ENCODE measurements at regions not wholly inside any gene's neighbourhood (a gene's known extent, or its start where the extent isn't known, plus 50 kb on each side); places are given as distances from the start of the nearest gene placed in this dataset.

DNA sequence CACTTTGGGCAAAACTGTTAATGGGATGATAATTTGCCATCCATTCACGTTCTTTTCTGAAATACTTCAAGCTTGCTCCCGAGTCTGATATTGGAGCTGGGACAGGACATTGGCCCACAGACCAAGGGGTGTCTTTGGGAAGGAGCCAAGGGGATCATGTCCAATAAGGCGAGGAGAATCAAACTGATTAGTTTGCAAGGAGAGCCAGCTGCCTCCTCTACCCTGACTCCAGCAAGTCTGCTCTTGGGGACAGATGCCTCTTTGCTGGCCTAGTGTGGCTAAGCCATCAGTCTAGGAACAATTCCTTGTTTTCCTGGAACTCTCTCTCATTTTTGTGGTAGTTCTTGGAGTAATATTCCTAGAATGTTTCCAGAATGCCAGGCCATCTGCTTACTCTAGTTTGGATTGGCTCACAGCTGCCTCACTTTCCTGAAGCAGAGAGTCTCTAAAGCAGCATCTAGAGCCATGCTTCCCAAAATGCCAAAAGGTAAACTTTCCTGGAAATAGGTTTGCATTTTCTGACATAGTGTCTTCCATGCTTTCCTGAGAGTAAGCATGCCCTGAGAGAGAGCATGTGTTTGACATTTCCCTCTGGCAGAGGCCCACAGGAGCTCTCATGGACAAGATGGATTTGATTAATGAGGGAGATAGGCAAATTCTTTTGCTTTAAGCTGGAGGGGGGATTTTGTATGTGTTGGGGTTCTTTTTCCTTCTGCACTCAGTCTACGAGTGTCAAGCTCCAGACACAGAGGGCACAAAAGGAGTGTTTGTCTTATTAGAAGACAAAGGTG lies 145.6 kb downstream of the GDAP2 start:
- no peak overlapping the region for H4K8ac ChIP-seq (ENCODE audit: low read depth, low read length)
- no peaks in the 10 kb centered on the region for H3K36me3 ChIP-seq (ENCODE audit: control insufficient read depth in 1 of 2, insufficient read depth in 2 of 2, low read length in 2 of 2)
- H3K9me3 ChIP-seq (ENCODE audit: insufficient read depth, low read depth, low read length), result peaks cover 2% of the 10 kb centered on the region
- no peaks in the 10 kb centered on the region for H3K27me3 ChIP-seq (ENCODE audit: insufficient read depth, low read length)
- peaks cover 4 to 6% of the 10 kb centered on the region in 2 experiments for H3K4me1 ChIP-seq (ENCODE audit: control insufficient read depth in 1 of 2, insufficient read depth in 2 of 2, low read length in 2 of 2)
- no CpG with 5 or more reads among the region's 4 CpGs for WGBS (ENCODE audit: extremely low coverage, insufficient coverage, insufficient read length)
- H3K18ac ChIP-seq (ENCODE audit: low read length), result no peak overlapping the region
- H3K4me2 ChIP-seq (ENCODE audit: low read length), result no peak overlapping the region
- no peak overlapping the region for H3K23ac ChIP-seq (ENCODE audit: low read length)
- H4K91ac ChIP-seq (ENCODE audit: low read depth, low read length), result peak overlapping the region; percentile 11
- H2BK5ac ChIP-seq (ENCODE audit: low read depth, low read length, poor library complexity), result no peak overlapping the region
- H2BK12ac ChIP-seq (ENCODE audit: low read length), result peak overlapping the region; percentile 63
- no peak overlapping the region for H2AK5ac ChIP-seq (ENCODE audit: low read length)
- H4K12ac ChIP-seq (ENCODE audit: low read depth, low read length), result no peak overlapping the region
- H3K4ac ChIP-seq (ENCODE audit: low read depth, low read length), result no peak overlapping the region
- H2BK120ac ChIP-seq (ENCODE audit: insufficient read depth, low read length, poor library complexity), result peak overlapping the region; percentile 5
- DNase-seq, result peak in 1 of 2 donors; percentile 15
- H2AFZ ChIP-seq (ENCODE audit: insufficient read depth, low read length, poor library complexity), result no peak overlapping the region
- no peak overlapping the region for H3K4me3 ChIP-seq (ENCODE audit: low read depth, low read length)
- H3K9ac ChIP-seq (ENCODE audit: low read length), result no peak overlapping the region
- no peaks in the 10 kb centered on the region for H3K79me2 ChIP-seq (ENCODE audit: control insufficient read depth, insufficient read depth, low read length, poor library complexity)
- no peak overlapping the region for H3K27ac ChIP-seq (ENCODE audit: low read depth, low read length)
- peaks cover 13% of the 10 kb centered on the region for H3K79me1 ChIP-seq (ENCODE audit: low read length)
- no peak overlapping the region for H3K14ac ChIP-seq (ENCODE audit: low read length)

DNA sequence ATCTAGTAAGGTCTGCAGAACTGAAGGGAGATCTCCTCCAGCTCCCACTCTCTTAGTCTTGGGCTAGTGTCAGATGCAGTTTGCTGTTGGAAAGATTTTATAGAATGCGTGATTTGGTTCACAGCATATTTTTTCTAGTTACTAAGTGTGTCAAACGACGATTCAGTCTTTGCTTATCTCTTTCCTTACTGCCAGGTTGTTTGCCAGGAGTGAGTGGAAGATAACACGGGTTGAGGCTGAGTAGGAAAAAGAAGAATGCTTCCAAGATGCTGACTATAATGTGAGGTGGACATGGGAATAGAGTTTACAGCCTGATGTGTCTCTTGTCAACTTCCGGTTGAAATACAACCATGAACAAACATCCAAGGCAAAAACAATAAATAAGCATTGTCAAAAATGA lies 141.4 kb downstream of the GDAP2 start:
- Histone ChIP-seq H3K9ac (ENCODE audit: low read length) (no peak overlapping the region), H3K18ac (ENCODE audit: low read length) (no peak overlapping the region), H2BK5ac (ENCODE audit: low read depth, low read length, poor library complexity) (no peak overlapping the region), H2BK120ac (ENCODE audit: insufficient read depth, low read length, poor library complexity) (no peak overlapping the region), H2AFZ (ENCODE audit: insufficient read depth, low read length, poor library complexity) (no peak overlapping the region), H3K79me1 (ENCODE audit: low read length) (peaks cover 5% of the 10 kb centered on the region), H2AK5ac (ENCODE audit: low read length) (no peak overlapping the region), H4K8ac (ENCODE audit: low read depth, low read length) (no peak overlapping the region), H3K23ac (ENCODE audit: low read length) (no peak overlapping the region), H3K4ac (ENCODE audit: low read depth, low read length) (no peak overlapping the region), H3K14ac (ENCODE audit: low read length) (no peak overlapping the region), H3K36me3 (ENCODE audit: control insufficient read depth in 1 of 2, insufficient read depth in 2 of 2, low read length in 2 of 2) (no peaks in the 10 kb centered on the region), H3K4me2 (ENCODE audit: low read length) (no peak overlapping the region), H3K27me3 (ENCODE audit: insufficient read depth, low read length) (no peaks in the 10 kb centered on the region), H3K27ac (ENCODE audit: low read depth, low read length) (no peak overlapping the region), H4K91ac (ENCODE audit: low read depth, low read length) (no peak overlapping the region), H3K79me2 (ENCODE audit: control insufficient read depth, insufficient read depth, low read length, poor library complexity) (no peaks in the 10 kb centered on the region), H3K9me3 (ENCODE audit: insufficient read depth, low read depth, low read length) (peaks cover 2% of the 10 kb centered on the region), H3K4me3 (ENCODE audit: low read depth, low read length) (no peak overlapping the region), H4K12ac (ENCODE audit: low read depth, low read length) (no peak overlapping the region), H2BK12ac (ENCODE audit: low read length) (no peak overlapping the region), H3K4me1 (ENCODE audit: control insufficient read depth in 1 of 2, insufficient read depth in 2 of 2, low read length in 2 of 2) (peaks cover 2 to 4% of the 10 kb centered on the region in 2 experiments)
- no CpG with 5 or more reads among the region's 5 CpGs for WGBS (ENCODE audit: extremely low coverage, insufficient coverage, insufficient read length)
- DNase-seq, result no peak

DNA sequence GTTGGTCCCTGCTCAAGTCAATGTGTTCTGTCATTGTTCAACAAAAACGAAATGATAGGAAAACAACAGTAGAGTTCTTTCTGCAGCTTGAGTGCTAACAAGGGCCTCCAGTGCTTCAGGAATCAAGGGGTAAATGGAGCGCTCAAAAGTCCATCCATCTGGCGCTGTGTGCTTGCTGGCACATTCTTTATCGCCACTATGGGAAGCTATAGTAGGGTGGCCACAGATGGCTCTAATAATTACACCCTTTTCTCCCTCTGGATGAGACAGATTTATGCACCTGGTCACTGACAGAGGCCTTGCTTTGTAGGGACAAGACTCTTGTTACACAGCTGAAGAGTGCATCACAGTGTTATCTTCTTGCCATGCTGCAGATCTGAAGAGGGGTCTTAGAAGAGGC lies 136.0 kb downstream of the GDAP2 start:
- Histone ChIP-seq H2AK5ac (ENCODE audit: low read length) (no peak overlapping the region), H3K4me1 (ENCODE audit: control insufficient read depth in 1 of 2, insufficient read depth in 2 of 2, low read length in 2 of 2) (peaks cover 0 to 6% of the 10 kb centered on the region in 2 experiments), H2BK12ac (ENCODE audit: low read length) (no peak overlapping the region), H3K79me2 (ENCODE audit: control insufficient read depth, insufficient read depth, low read length, poor library complexity) (no peaks in the 10 kb centered on the region), H4K12ac (ENCODE audit: low read depth, low read length) (no peak overlapping the region), H3K18ac (ENCODE audit: low read length) (no peak overlapping the region), H2BK120ac (ENCODE audit: insufficient read depth, low read length, poor library complexity) (no peak overlapping the region), H4K91ac (ENCODE audit: low read depth, low read length) (no peak overlapping the region), H3K4ac (ENCODE audit: low read depth, low read length) (no peak overlapping the region), H3K23ac (ENCODE audit: low read length) (no peak overlapping the region), H3K4me2 (ENCODE audit: low read length) (no peak overlapping the region), H3K14ac (ENCODE audit: low read length) (no peak overlapping the region), H3K36me3 (ENCODE audit: control insufficient read depth in 1 of 2, insufficient read depth in 2 of 2, low read length in 2 of 2) (no peaks in the 10 kb centered on the region), H4K8ac (ENCODE audit: low read depth, low read length) (no peak overlapping the region), H2AFZ (ENCODE audit: insufficient read depth, low read length, poor library complexity) (no peak overlapping the region), H3K4me3 (ENCODE audit: low read depth, low read length) (no peak overlapping the region), H3K27ac (ENCODE audit: low read depth, low read length) (no peak overlapping the region), H3K9me3 (ENCODE audit: insufficient read depth, low read depth, low read length) (no peaks in the 10 kb centered on the region), H3K27me3 (ENCODE audit: insufficient read depth, low read length) (no peaks in the 10 kb centered on the region), H3K79me1 (ENCODE audit: low read length) (no peaks in the 10 kb centered on the region), H2BK5ac (ENCODE audit: low read depth, low read length, poor library complexity) (no peak overlapping the region), H3K9ac (ENCODE audit: low read length) (no peak overlapping the region)
- no peak for DNase-seq
- WGBS (ENCODE audit: extremely low coverage, insufficient coverage, insufficient read length), result no CpG with 5 or more reads among the region's 4 CpGs

DNA sequence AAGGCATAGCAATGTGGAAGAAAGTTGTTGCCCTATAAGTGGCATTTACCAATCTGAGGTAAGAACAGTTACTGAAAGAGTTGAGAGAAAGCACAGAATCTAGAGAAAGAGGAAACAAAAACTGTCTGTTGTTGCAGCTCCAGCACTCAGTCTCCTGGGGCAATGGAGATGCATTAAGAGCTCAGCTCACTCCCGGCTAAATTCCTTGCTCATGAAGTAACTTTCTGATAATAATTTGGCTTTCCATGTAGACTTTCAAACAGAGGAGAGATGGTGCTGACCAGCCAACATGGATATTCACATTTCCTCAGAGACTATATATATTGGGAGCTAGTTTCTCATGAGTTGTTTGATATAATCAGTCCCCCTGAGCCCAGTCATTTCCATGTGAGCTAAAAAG lies 135.3 kb downstream of the GDAP2 start:
- Histone ChIP-seq H4K8ac (ENCODE audit: low read depth, low read length) (no peak overlapping the region), H3K27ac (ENCODE audit: low read depth, low read length) (no peak overlapping the region), H3K18ac (ENCODE audit: low read length) (no peak overlapping the region), H3K4me3 (ENCODE audit: low read depth, low read length) (no peak overlapping the region), H3K4ac (ENCODE audit: low read depth, low read length) (no peak overlapping the region), H3K4me1 (ENCODE audit: control insufficient read depth in 1 of 2, insufficient read depth in 2 of 2, low read length in 2 of 2) (peaks cover 0 to 6% of the 10 kb centered on the region in 2 experiments), H3K9me3 (ENCODE audit: insufficient read depth, low read depth, low read length) (no peaks in the 10 kb centered on the region), H4K12ac (ENCODE audit: low read depth, low read length) (no peak overlapping the region), H2AFZ (ENCODE audit: insufficient read depth, low read length, poor library complexity) (no peak overlapping the region), H3K79me2 (ENCODE audit: control insufficient read depth, insufficient read depth, low read length, poor library complexity) (no peaks in the 10 kb centered on the region), H3K79me1 (ENCODE audit: low read length) (no peaks in the 10 kb centered on the region), H2BK120ac (ENCODE audit: insufficient read depth, low read length, poor library complexity) (no peak overlapping the region), H3K4me2 (ENCODE audit: low read length) (no peak overlapping the region), H2BK5ac (ENCODE audit: low read depth, low read length, poor library complexity) (no peak overlapping the region), H3K23ac (ENCODE audit: low read length) (no peak overlapping the region), H2AK5ac (ENCODE audit: low read length) (no peak overlapping the region), H2BK12ac (ENCODE audit: low read length) (no peak overlapping the region), H4K91ac (ENCODE audit: low read depth, low read length) (no peak overlapping the region), H3K9ac (ENCODE audit: low read length) (no peak overlapping the region), H3K14ac (ENCODE audit: low read length) (no peak overlapping the region), H3K27me3 (ENCODE audit: insufficient read depth, low read length) (no peaks in the 10 kb centered on the region), H3K36me3 (ENCODE audit: control insufficient read depth in 1 of 2, insufficient read depth in 2 of 2, low read length in 2 of 2) (no peaks in the 10 kb centered on the region)
- no peak for DNase-seq
- no CpG with 5 or more reads among the region's 1 CpG for WGBS (ENCODE audit: extremely low coverage, insufficient coverage, insufficient read length)
